WTC11 (cell line): ENCODE measurements at regions not wholly inside any gene's neighbourhood (a gene's known extent, or its start where the extent isn't known, plus 50 kb on each side); places are given as distances from the start of the nearest gene placed in this dataset.

ENCODE experiments used
- ATAC-seq: fragments of 200-7000 bp; cut with Tn5 transposase; 2 replicates; pipeline ENCODE4 v1.10.0; 2021; ENCODE audit warnings: mild to moderate bottlenecking, moderate library complexity
- CTCF ChIA-PET: fragments of 300-600 bp; sonication (Branson Sonifier 250); formaldehyde crosslinking; loops from one replicate; lab custom pipeline; 2021; ENCODE audit warnings: antibody characterized with exemption; lab: Charles Lee
- POLR2A ChIA-PET: fragments of 350-600 bp; sonication (Branson Sonifier 250); formaldehyde crosslinking; loops from one replicate; lab custom pipeline; 2021; ENCODE audit warnings: antibody characterized with exemption; lab: Charles Lee
- DNase-seq: peaks from one replicate; pipeline ENCODE4 v3.0.0; 2021; ENCODE audit warnings: low spot score
- H3K27ac Mint-ChIP-seq: 2 replicates; pipeline ENCODE4 v1.8.0; 2021; ENCODE audit warnings: mixed read lengths
- H3K27me3 Mint-ChIP-seq: 2 replicates; pipeline ENCODE4 v1.8.0; 2021; ENCODE audit warnings: low read depth, mild to moderate bottlenecking, moderate library complexity, mixed read lengths
- H3K36me3 Mint-ChIP-seq: 2 replicates; pipeline ENCODE4 v1.8.0; 2021; ENCODE audit warnings: mixed read lengths
- H3K4me1 Mint-ChIP-seq: 2 replicates; pipeline ENCODE4 v1.8.0; 2022; ENCODE audit warnings: mixed read lengths
- H3K4me3 Mint-ChIP-seq: 2 replicates; pipeline ENCODE4 v1.8.0; 2021; ENCODE audit warnings: mild to moderate bottlenecking, moderate library complexity, mixed read lengths
- H3K9me3 Mint-ChIP-seq: 2 replicates; pipeline ENCODE4 v1.8.0; 2021; ENCODE audit warnings: mixed read lengths
- ATF6 ChIP-seq: sonication (generic); formaldehyde crosslinking; IDR thresholded peaks from 2 replicates; pipeline ENCODE4 v1.8.1; 2023; ENCODE audit warnings: mild to moderate bottlenecking, missing genetic modification reagents
- CBFB ChIP-seq: sonication (generic); formaldehyde crosslinking; IDR thresholded peaks from 2 replicates; pipeline ENCODE4 v1.8.1; 2022; ENCODE audit warnings: mild to moderate bottlenecking, low read depth, missing genetic modification reagents
- CREB1 ChIP-seq: sonication (generic); formaldehyde crosslinking; IDR thresholded peaks from 2 replicates; pipeline ENCODE4 v1.8.0; 2023; ENCODE audit warnings: mild to moderate bottlenecking, missing genetic modification reagents
- ESRRA ChIP-seq: sonication (generic); formaldehyde crosslinking; IDR thresholded peaks from 2 replicates; pipeline ENCODE4 v1.8.1; 2022; ENCODE audit warnings: mild to moderate bottlenecking, missing genetic modification reagents, borderline replicate concordance
- FOXK1 ChIP-seq: sonication (generic); formaldehyde crosslinking; IDR thresholded peaks from 2 replicates; pipeline ENCODE4 v1.8.0; 2022; ENCODE audit warnings: mild to moderate bottlenecking, moderate library complexity, missing genetic modification reagents
- FOXP1 ChIP-seq: sonication (generic); formaldehyde crosslinking; IDR thresholded peaks from 2 replicates; pipeline ENCODE4 v1.8.0; 2022; ENCODE audit warnings: missing genetic modification reagents, mild to moderate bottlenecking, moderate library complexity, borderline replicate concordance
- GRHL2 ChIP-seq: fragments of 250-450 bp; sonication (Bioruptor Pico); IDR thresholded peaks from 2 replicates; pipeline ENCODE4 v1.8.0; 2022; ENCODE audit warnings: mild to moderate bottlenecking, moderate library complexity; ENCODE audit not compliant: insufficient replicate concordance, severe bottlenecking
- KAT7 ChIP-seq: sonication (generic); formaldehyde crosslinking; IDR thresholded peaks from 2 replicates; pipeline ENCODE4 v1.8.1; 2023; ENCODE audit warnings: missing genetic modification reagents, mild to moderate bottlenecking, borderline replicate concordance
- NFATC4 ChIP-seq: fragments of 250-450 bp; sonication (Bioruptor Pico); IDR thresholded peaks from 2 replicates; pipeline ENCODE4 v1.9.0; 2021; ENCODE audit warnings: mild to moderate bottlenecking
- NFE2L1 ChIP-seq: sonication (generic); formaldehyde crosslinking; IDR thresholded peaks from 2 replicates; pipeline ENCODE4 v1.8.1; 2023; ENCODE audit warnings: missing genetic modification reagents
- NR3C1 ChIP-seq: sonication (generic); formaldehyde crosslinking; conservative IDR thresholded peaks from 2 replicates; pipeline ENCODE4 v1.8.1; 2023; ENCODE audit warnings: low read depth, mild to moderate bottlenecking, missing genetic modification reagents
- OVOL2 ChIP-seq: fragments of 250-450 bp; sonication (Bioruptor Pico); IDR thresholded peaks from 2 replicates; pipeline ENCODE4 v1.9.0; 2021; ENCODE audit warnings: mild to moderate bottlenecking, borderline replicate concordance
- PRDM15 ChIP-seq: sonication (generic); formaldehyde crosslinking; IDR thresholded peaks from 2 replicates; pipeline ENCODE4 v1.8.0; 2022; ENCODE audit warnings: missing genetic modification reagents
- RORB ChIP-seq: fragments of 250-450 bp; sonication (Bioruptor Pico); IDR thresholded peaks from 2 replicates; pipeline ENCODE4 v1.9.0; 2021; ENCODE audit warnings: mild to moderate bottlenecking
- USF1 ChIP-seq: sonication (generic); formaldehyde crosslinking; IDR thresholded peaks from 2 replicates; pipeline ENCODE4 v1.8.0; 2022; ENCODE audit warnings: mild to moderate bottlenecking, missing genetic modification reagents
- ZMAT4 ChIP-seq: fragments of 250-450 bp; sonication (Bioruptor Pico); IDR thresholded peaks from 2 replicates; pipeline ENCODE4 v1.9.0; 2021; ENCODE audit warnings: mild to moderate bottlenecking
- ZNF317 ChIP-seq: sonication (generic); formaldehyde crosslinking; IDR thresholded peaks from 2 replicates; pipeline ENCODE4 v1.8.1; 2023; ENCODE audit warnings: low read depth, mild to moderate bottlenecking, moderate library complexity, missing genetic modification reagents, borderline replicate concordance
- ZNF532 ChIP-seq: fragments of 250-450 bp; sonication (Bioruptor Pico); IDR thresholded peaks from 2 replicates; pipeline ENCODE4 v1.9.0; 2021; ENCODE audit warnings: mild to moderate bottlenecking, borderline replicate concordance
- ZSCAN18 ChIP-seq: fragments of 250-450 bp; sonication (Bioruptor Pico); IDR thresholded peaks from 2 replicates; pipeline ENCODE4 v2.1.2; 2022; ENCODE audit warnings: mild to moderate bottlenecking, moderate library complexity
- TF ChIP-seq, protein P1 (sequence below): sonication (generic); formaldehyde crosslinking; IDR thresholded peaks from 2 replicates; pipeline ENCODE4 v1.8.1; 2022; ENCODE audit warnings: mild to moderate bottlenecking, moderate library complexity, missing genetic modification reagents

GRCh38 chr2:61636686-61637085 lies 98.5 kb upstream of the XPO1 start (continued):
- no peak for TF ChIP-seq ZNF317 (CRISPR knock-in tag)

GRCh38 chr2:61634512-61634911 lies 96.4 kb upstream of the XPO1 start:
- no peaks in the 10 kb centered on the region for H3K9me3 Mint-ChIP-seq
- TF ChIP-seq RORB (no peak), ATF6 (no peak), ZSCAN18 (CRISPR knock-in tag) (no peak), NFATC4 (CRISPR knock-in tag) (no peak), NFE2L1 (CRISPR knock-in tag) (no peak), ESRRA (no peak)
- TF ChIP-seq, protein P1, sequence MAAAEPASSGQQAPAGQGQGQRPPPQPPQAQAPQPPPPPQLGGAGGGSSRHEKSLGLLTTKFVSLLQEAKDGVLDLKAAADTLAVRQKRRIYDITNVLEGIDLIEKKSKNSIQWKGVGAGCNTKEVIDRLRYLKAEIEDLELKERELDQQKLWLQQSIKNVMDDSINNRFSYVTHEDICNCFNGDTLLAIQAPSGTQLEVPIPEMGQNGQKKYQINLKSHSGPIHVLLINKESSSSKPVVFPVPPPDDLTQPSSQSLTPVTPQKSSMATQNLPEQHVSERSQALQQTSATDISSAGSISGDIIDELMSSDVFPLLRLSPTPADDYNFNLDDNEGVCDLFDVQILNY (CRISPR knock-in tag): no peak
- H3K36me3 Mint-ChIP-seq: no peaks in the 10 kb centered on the region
- ATAC-seq (peak; percentile 23; the same call in 1 of the 2 replicates), DNase-seq (no peak)
- ChIA-PET POLR2A (interaction anchor here (0.7 kb wide), 2 partner anchors 17 to 96 kb away, joined by 3 read pairs; no protein-coding TSS in a partner anchor), CTCF (no interaction called here)
- peaks cover 36% of the 10 kb centered on the region for H3K4me1 Mint-ChIP-seq
- H3K27me3 Mint-ChIP-seq: no peaks in the 10 kb centered on the region
- no peak overlapping the region for H3K27ac Mint-ChIP-seq
- H3K4me3 Mint-ChIP-seq: no peak overlapping the region

DNA sequence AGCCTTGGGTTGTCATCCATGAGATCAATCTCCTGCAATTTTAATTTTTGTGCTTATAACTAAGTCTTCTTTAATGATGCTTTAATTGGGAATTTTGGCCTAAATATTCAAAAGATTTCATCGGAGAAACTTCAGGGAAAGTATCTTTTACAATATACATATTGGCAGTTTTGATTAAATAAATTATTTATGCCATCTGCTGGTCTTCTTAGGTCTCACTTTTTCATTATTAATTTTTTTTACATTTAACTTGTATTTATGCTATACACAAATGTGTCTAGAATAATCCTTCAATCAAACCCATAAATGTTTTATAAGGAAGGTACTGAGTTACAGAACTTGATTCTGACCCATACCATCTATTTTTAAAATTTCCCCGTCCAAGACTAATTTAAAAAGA lies 95.1 kb upstream of the XPO1 start:
- Mint-ChIP-seq H3K4me1 (peaks cover 39% of the 10 kb centered on the region), H3K27me3 (no peaks in the 10 kb centered on the region), H3K9me3 (no peaks in the 10 kb centered on the region), H3K4me3 (no peak overlapping the region), H3K36me3 (no peaks in the 10 kb centered on the region), H3K27ac (no peak overlapping the region)
- ChIA-PET POLR2A (interaction anchor here (0.9 kb wide), 1 partner anchor 95 kb away, joined by 3 read pairs; the partner anchor contains the start of gene XPO1), CTCF (no interaction called here)
- no peak for DNase-seq
- ATAC-seq: no peak
- TF ChIP-seq ZMAT4 (CRISPR knock-in tag) (no peak), NR3C1 (no peak), GRHL2 (no peak), ESRRA (no peak), KAT7 (CRISPR knock-in tag) (no peak), CBFB (CRISPR knock-in tag) (no peak), NFATC4 (CRISPR knock-in tag) (no peak), CREB1 (CRISPR knock-in tag) (no peak), ZNF532 (CRISPR knock-in tag) (no peak), USF1 (CRISPR knock-in tag) (no peak), PRDM15 (CRISPR knock-in tag) (no peak), FOXP1 (CRISPR knock-in tag) (no peak), FOXK1 (CRISPR knock-in tag) (no peak), OVOL2 (CRISPR knock-in tag) (no peak)
